NCI-H82 treated with DMSO at 0.1 percent for 48 hours (cell line): ENCODE measurements at regions not wholly inside any gene's neighbourhood (a gene's known extent, or its start where the extent isn't known, plus 50 kb on each side); places are given as distances from the start of the nearest gene placed in this dataset.
"Not testable (repeated sequence)": the region's sequence is repeated elsewhere in the genome, so short reads cannot be mapped to it uniquely, and the experiment has no call there.

ENCODE experiments used
- DNase-seq: peaks from one replicate; lab custom pipeline; 2025; ENCODE audit not compliant: unreplicated experiment; lab: John Stamatoyannopoulos, UW

- peak; percentile 93 for DNase-seq
Observed at GRCh38 chr7:79965946-79966345, 168.7 kb upstream of the GNAI1 start.

- no peak for DNase-seq
Observed at GRCh38 chr7:79964463-79964862, 170.2 kb upstream of the GNAI1 start.

- no peak for DNase-seq
Observed at GRCh38 chr7:79953130-79953529, 181.5 kb upstream of the GNAI1 start.

- no peak for DNase-seq
Observed at GRCh38 chr7:79952399-79952798, 182.2 kb upstream of the GNAI1 start.

- no peak for DNase-seq
Observed at GRCh38 chr7:79951415-79951814, 183.2 kb upstream of the GNAI1 start.

GRCh38 chr7:79949778-79950177, 184.9 kb upstream of the GNAI1 start:
- DNase-seq, result no peak

GRCh38 chr7:79936281-79936983, 198.2 kb upstream of the GNAI1 start:
- DNase-seq, result no peak

- DNase-seq, result no peak
Observed at GRCh38 chr7:79934727-79935126, 199.9 kb upstream of the GNAI1 start.

GRCh38 chr7:79933144-79933543, 201.5 kb upstream of the GNAI1 start:
- DNase-seq, result no peak

GRCh38 chr7:79930604-79931003, 204.0 kb upstream of the GNAI1 start:
- no peak for DNase-seq

GRCh38 chr7:79927116-79927515, 207.5 kb upstream of the GNAI1 start:
- no peak for DNase-seq

GRCh38 chr7:79923953-79924352, 210.7 kb upstream of the GNAI1 start:
- no peak for DNase-seq

- DNase-seq, result no peak
Observed at GRCh38 chr7:79922894-79923293, 211.7 kb upstream of the GNAI1 start.

- DNase-seq, result no peak
Observed at GRCh38 chr7:79921976-79922375, 212.7 kb upstream of the GNAI1 start.

GRCh38 chr7:79918632-79919031, 216.0 kb upstream of the GNAI1 start:
- DNase-seq, result not testable (repeated sequence)

- not testable (repeated sequence) for DNase-seq
Observed at GRCh38 chr7:79915346-79915745, 219.3 kb upstream of the GNAI1 start.

- no peak for DNase-seq
Observed at GRCh38 chr7:79912213-79912633, 222.4 kb upstream of the GNAI1 start.

GRCh38 chr7:79911420-79911819, 223.2 kb upstream of the GNAI1 start:
- no peak for DNase-seq

- no peak for DNase-seq
Observed at GRCh38 chr7:79909176-79909575, 225.5 kb upstream of the GNAI1 start.

- DNase-seq, result no peak
Observed at GRCh38 chr7:79897166-79897565, 237.5 kb upstream of the GNAI1 start.

GRCh38 chr7:79893991-79894390, 240.6 kb upstream of the GNAI1 start:
- no peak for DNase-seq

GRCh38 chr7:79882922-79883321, 251.7 kb upstream of the GNAI1 start:
- DNase-seq, result no peak

- peak; percentile 47 for DNase-seq
Observed at GRCh38 chr7:79880312-79880711, 254.3 kb upstream of the GNAI1 start.
